GM18511 (cell line): ENCODE measurements at regions not wholly inside any gene's neighbourhood (a gene's known extent, or its start where the extent isn't known, plus 50 kb on each side); places are given as distances from the start of the nearest gene placed in this dataset.
A peak's percentile ranks its signal among the peaks of the same experiment; 100 is the strongest.

Source experiments
- ATAC-seq: cut with Tn5 transposase; IDR thresholded peaks from one replicate; pipeline ENCODE4 v1.9.1; 2021; ENCODE audit warnings: mild to moderate bottlenecking, moderate library complexity; ENCODE audit not compliant: unreplicated experiment

- no peak for ATAC-seq
These were observed 112.2 kb upstream of the PLPPR4 start for GRCh38 chr1:99152132-99152531.

GRCh38 chr1:99163671-99164070, 100.6 kb upstream of the PLPPR4 start:
- ATAC-seq, result no peak

- peak; percentile 60 for ATAC-seq
These were observed 93.8 kb upstream of the PLPPR4 start for GRCh38 chr1:99170516-99170915.

- ATAC-seq, result no peak
These were observed 93.0 kb upstream of the PLPPR4 start for GRCh38 chr1:99171184-99171813.

GRCh38 chr1:99173282-99173681, 91.0 kb upstream of the PLPPR4 start:
- no peak for ATAC-seq

GRCh38 chr1:99173900-99174299, 90.4 kb upstream of the PLPPR4 start:
- no peak for ATAC-seq

- no peak for ATAC-seq
These were observed 87.5 kb upstream of the PLPPR4 start for GRCh38 chr1:99176753-99177152.

GRCh38 chr1:99177465-99177864, 86.8 kb upstream of the PLPPR4 start:
- ATAC-seq, result no peak

- peak; percentile 98 for ATAC-seq
These were observed 83.9 kb upstream of the PLPPR4 start for GRCh38 chr1:99180343-99180808.

- no peak for ATAC-seq
These were observed 83.4 kb upstream of the PLPPR4 start for GRCh38 chr1:99180915-99181314.

GRCh38 chr1:99181892-99182291, 82.4 kb upstream of the PLPPR4 start:
- ATAC-seq, result no peak

- ATAC-seq, result no peak
These were observed 79.1 kb upstream of the PLPPR4 start for GRCh38 chr1:99185196-99185595.

- no peak for ATAC-seq
These were observed 70.9 kb upstream of the PLPPR4 start for GRCh38 chr1:99193431-99193830.

GRCh38 chr1:99198393-99198792, 65.9 kb upstream of the PLPPR4 start:
- ATAC-seq, result no peak

GRCh38 chr1:99207216-99207615, 57.1 kb upstream of the PLPPR4 start:
- ATAC-seq, result no peak
